Choroid plexus epithelial cell (primary cell): ENCODE measurements at regions not wholly inside any gene's neighbourhood (a gene's known extent, or its start where the extent isn't known, plus 50 kb on each side); places are given as distances from the start of the nearest gene placed in this dataset.

Experiments
- DNase-seq: peaks from one replicate; pipeline ENCODE4 v3.0.0-alpha.2; 2010; ENCODE audit warnings: low read depth
- H3K4me3 ChIP-seq: 2 replicates; pipeline ENCODE4 v1.5.1; 2011; ENCODE audit warnings: low read depth, mild to moderate bottlenecking, control low read depth, low read length, moderate library complexity
- CTCF ChIP-seq: conservative IDR thresholded peaks from 2 replicates; pipeline ENCODE4 v1.5.1; 2011; ENCODE audit warnings: low read depth, mild to moderate bottlenecking, control low read depth, inconsistent platforms, low read length, moderate library complexity

- no peak for DNase-seq
- TF ChIP-seq CTCF: no peak
These were observed 90.5 kb upstream of the EGFL6 start for GRCh38 chrX:13478740-13479451.

GRCh38 chrX:13476384-13476783, 93.0 kb upstream of the EGFL6 start:
- H3K4me3 ChIP-seq: no peak overlapping the region
- TF ChIP-seq CTCF: no peak
- DNase-seq: no peak

More at GRCh38 chrX:13478740-13479451, 90.5 kb upstream of the EGFL6 start:
- H3K4me3 ChIP-seq: no peak overlapping the region

- H3K4me3 ChIP-seq: no peak overlapping the region
- TF ChIP-seq CTCF: no peak
- no peak for DNase-seq
These were observed 95.3 kb upstream of the EGFL6 start for GRCh38 chrX:13474164-13474516.

- H3K4me3 ChIP-seq: no peak overlapping the region
- peak; percentile 63 for DNase-seq
- peak; percentile 13 for TF ChIP-seq CTCF
These were observed 95.8 kb upstream of the EGFL6 start for GRCh38 chrX:13473442-13474163.

- no peak overlapping the region for H3K4me3 ChIP-seq
- no peak for TF ChIP-seq CTCF
- no peak for DNase-seq
These were observed 96.4 kb upstream of the EGFL6 start for GRCh38 chrX:13472975-13473374.

- DNase-seq: peak; percentile 39
- no peak overlapping the region for H3K4me3 ChIP-seq
- TF ChIP-seq CTCF: no peak
These were observed 98.1 kb upstream of the EGFL6 start for GRCh38 chrX:13471269-13471668.

- no peak for DNase-seq
- H3K4me3 ChIP-seq: no peak overlapping the region
- no peak for TF ChIP-seq CTCF
These were observed 98.8 kb upstream of the EGFL6 start for GRCh38 chrX:13470685-13470977.
